HG03460 (cell line): ENCODE measurements at regions not wholly inside any gene's neighbourhood (a gene's known extent, or its start where the extent isn't known, plus 50 kb on each side); places are given as distances from the start of the nearest gene placed in this dataset.
"Not testable (repeated sequence)": the region's sequence is repeated elsewhere in the genome, so short reads cannot be mapped to it uniquely, and the experiment has no call there.

Experiments used
- ATAC-seq: cut with Tn5 transposase; IDR thresholded peaks from one replicate; pipeline ENCODE4 v1.9.1; 2021; ENCODE audit not compliant: unreplicated experiment

DNA sequence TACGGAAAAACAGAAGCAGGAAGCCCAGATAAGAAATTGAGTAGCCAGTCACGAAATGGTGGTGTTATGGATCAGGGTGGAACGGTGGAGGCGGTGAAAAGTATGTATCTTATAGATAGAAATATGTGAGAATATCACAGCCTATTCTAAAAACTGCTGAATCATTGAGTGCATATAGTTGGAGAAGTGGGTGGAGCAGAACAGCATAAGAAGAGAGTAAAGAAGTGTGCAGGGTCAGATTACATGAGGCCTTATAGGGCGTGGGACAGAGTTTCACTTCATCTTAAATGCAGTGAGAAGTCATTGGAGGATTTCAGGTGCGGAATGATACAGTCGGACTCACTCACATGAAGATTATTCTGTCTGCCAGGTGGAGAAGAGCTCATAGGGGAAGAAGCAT, 293.1 kb downstream of the TRIML1 start:
- no peak for ATAC-seq

DNA sequence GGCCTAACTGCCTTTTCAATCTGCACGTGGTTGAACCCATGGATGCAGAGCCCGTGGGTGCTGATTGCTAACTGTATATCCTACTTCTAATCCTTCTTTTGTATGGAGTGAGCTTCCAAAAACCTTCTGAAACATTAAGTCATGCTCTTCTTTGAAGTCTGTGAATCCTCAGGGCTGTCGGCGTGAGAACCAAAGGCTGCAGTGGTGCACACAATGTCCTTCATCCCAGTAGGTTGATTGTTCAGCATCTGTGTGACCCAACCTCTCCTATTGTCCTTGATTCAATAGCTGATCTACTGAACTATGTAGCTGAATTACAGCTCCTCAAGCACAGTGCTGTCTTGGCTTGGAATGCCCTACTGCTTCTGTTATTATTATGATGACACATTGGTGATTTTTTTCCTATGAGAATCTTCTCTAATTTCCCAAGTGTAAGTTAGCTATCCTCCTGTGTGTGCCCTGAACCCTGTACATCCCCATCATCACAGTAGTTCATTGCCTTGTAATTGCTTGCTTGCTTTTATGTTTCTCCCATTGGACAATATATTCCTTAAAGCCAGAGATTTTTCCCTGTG, 294.6 kb downstream of the TRIML1 start:
- ATAC-seq, result no peak

DNA sequence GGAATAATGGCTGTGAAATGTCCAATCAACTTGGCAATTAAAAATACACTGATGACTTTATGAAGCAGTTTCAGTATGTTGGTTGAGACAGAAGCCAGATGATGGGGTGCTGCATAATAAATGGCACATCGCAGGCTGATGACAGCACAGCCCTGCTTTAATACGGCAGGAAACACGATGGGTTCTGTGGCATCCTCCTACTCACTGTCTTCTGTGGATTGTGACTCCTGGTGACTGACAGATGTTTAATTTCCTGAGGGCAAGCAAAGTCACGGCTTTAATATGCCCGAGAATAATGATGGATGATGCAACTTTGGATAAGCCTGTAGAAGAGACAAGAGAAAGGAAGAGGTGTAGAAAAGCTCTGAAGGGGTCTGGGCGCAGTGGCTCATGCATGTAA, 295.4 kb downstream of the TRIML1 start:
- no peak for ATAC-seq

DNA sequence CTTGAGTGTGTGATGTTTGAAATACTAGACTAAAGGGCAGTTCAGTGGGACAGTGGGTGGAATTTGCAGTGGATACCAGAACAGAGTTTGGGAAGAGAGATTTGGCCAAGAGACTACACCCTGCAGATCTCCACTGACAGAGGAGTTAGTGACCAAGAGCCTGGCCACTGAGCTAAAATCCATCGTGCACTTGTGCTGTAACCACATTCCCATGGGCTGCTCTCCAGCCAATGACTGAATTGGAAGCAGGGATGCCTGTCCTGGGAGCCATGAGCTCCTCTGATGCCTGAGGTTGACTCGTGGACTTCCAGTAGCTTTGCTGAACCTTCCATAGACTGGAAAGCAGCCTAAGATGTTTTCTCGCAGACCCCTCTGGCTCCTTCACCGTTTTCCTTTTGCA, 296.1 kb downstream of the TRIML1 start:
- no peak for ATAC-seq

DNA sequence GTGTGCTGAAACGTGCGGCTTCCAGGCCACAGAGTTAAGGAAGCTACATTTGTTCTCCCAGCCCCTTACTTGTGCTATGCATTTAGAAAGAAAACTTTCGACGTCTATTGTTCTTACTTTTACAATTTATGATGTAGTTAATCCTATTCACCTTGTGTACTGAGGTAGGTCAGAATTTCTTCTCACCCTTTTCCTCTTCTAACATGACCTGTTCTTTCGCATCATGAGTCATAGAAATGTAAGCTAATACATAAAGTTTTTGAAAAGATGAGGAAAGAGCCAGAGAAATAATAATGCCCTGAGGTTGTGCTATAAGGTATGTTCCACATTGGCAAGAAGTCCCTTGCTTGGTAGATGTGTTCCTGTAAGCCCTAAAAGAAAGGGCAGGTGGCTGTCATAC, 298.3 kb downstream of the TRIML1 start:
- ATAC-seq, result no peak

- ATAC-seq, result not testable (repeated sequence)
Observed at GRCh38 chr4:188438391-188438824, 299.2 kb downstream of the TRIML1 start.

GRCh38 chr4:188439641-188440311, 300.5 kb downstream of the TRIML1 start:
- no peak for ATAC-seq

- no peak for ATAC-seq
Observed at GRCh38 chr4:188444500-188444899, 305.3 kb downstream of the TRIML1 start.

- ATAC-seq, result not testable (repeated sequence)
Observed at GRCh38 chr4:188448996-188449395, 309.8 kb downstream of the TRIML1 start.

GRCh38 chr4:188450571-188450970, 311.3 kb downstream of the TRIML1 start:
- ATAC-seq, result no peak

DNA sequence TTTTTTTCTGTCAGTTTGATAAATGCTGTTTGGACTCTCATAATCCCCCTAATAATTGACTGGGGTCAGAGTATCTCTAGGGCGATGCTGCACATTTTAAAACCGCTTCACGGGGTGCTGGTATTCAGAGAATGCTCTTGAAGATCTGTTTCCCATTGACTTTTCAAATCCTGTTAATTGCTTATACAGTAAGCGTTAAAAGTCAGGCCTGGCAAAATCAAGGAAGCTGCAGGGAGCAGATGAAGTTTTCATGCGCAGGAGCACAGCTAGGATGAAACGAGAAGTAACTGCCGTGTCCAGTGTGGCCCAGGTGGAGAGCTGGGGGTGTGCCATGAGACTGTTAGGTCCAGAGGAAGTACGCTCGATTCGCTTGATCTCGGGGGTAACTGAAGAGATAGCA, 312.9 kb downstream of the TRIML1 start:
- no peak for ATAC-seq

GRCh38 chr4:188454575-188454974, 315.3 kb downstream of the TRIML1 start:
- no peak for ATAC-seq

DNA sequence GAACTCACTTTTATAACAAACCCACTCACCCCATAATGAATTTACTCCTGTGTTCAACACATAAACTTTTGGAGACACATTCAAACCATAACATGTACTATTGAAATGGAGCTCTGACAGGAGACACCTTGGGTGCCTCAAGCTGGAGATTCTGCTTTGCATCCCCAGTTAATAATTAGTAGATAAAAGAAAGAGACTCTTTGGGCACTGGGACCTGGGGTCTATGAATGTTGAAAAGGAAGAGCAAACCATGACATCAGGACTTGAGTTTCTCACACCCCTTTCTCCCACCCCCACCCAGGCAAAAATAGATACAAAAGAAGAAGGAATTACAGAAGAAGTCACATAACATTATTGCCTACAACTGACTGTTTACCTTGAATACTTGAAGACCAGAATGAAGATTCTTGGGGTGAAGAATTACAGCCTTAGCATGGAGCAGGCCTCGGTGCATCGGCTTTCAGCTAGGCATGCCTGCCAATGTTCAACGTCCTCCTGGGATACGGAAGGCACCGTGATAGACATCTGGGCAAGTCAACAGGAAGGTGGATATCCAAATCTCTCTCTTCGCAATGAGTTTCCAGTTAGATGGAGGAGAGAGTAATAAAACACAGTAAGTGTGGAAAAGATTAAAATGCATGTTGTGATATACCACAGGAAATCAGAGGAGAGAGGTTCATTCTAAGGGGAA, 316.0 kb downstream of the TRIML1 start:
- ATAC-seq, result no peak

DNA sequence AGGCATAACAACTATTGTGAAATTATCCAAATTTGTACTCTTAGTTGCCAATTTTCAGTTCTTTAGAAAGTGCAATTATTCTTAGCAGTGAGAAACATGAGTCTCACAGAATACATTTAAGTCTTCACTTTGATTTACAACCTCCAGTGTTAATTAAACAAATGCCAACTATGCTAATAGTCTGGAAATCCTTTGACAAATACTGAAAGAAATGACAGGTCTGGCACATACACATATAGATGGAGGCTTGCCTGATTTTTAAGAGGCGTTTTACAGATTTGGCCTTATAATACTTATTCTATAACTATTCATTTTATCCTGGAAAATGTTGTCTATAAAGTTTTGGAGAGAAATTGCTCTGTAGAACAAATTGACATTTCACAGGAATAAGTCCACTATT, 320.1 kb downstream of the TRIML1 start:
- no peak for ATAC-seq

GRCh38 chr4:188463909-188464308, 324.7 kb downstream of the TRIML1 start:
- ATAC-seq, result no peak

DNA sequence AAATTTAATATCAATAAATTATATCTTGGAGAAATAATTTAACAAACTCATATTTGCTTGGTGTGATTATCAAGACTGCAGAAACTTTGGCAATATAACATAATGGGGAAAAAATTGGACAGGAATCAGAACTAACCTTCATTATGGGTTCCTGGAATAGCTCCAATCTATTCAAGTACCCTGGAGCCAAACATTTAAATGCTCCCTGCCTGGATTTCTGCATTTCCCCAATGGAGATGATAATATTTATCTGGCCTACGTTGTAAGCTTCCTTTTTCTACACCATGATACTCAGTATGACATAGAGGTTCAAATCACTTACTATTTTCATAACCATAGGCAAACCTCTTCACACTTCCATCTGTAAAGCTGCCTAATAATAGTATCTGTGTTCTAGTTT, 326.8 kb downstream of the TRIML1 start:
- no peak for ATAC-seq

DNA sequence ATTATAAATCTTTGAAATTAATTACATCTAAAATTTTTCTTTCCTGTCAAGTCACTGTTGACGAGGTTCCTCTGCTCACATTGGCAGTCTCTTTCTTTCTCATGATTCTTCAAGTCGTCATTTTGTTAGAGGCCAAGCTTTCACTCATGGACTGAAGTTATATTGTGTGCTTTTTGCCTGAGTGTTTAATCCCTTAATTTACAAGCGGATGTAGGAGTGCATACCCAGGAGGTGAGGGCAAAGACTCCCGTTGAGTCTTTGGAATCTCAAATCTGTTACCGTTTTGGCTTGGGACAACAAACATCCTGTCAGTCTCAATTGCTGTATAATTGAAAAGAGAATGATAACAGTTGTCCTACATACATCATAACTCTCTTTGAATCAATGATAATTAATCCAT, 345.0 kb downstream of the TRIML1 start:
- ATAC-seq, result no peak

- no peak for ATAC-seq
Observed at GRCh38 chr4:188485906-188486305, 346.7 kb downstream of the TRIML1 start.

GRCh38 chr4:188492886-188493285, 353.6 kb downstream of the TRIML1 start:
- ATAC-seq, result no peak

GRCh38 chr4:188495169-188495568, 355.9 kb downstream of the TRIML1 start:
- ATAC-seq, result no peak

GRCh38 chr4:188511431-188511830, 372.2 kb downstream of the TRIML1 start:
- no peak for ATAC-seq

DNA sequence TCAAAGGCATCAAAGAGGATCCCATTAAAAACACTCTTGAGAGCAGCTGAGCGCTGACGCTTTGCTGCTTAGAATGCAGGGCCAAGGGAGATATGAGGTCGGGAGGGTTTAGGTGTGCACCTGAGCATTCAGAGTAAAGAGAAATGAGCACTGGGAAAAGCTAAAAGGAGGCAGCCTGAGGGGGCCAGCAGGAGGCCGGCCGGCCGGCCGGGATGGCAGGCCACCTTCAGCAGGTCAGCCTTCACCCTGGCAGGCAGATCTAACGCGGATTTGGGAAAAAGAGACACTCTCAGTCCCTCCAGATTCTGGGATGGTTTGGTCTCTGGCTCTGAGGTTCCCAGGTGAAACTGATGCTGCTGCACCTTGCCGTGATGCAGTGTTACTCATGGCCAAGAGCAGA, 393.5 kb downstream of the TRIML1 start:
- no peak for ATAC-seq
